IMR-90 (cell line): ENCODE measurements at regions not wholly inside any gene's neighbourhood (a gene's known extent, or its start where the extent isn't known, plus 50 kb on each side); places are given as distances from the start of the nearest gene placed in this dataset.

Source experiments
- ATAC-seq: fragments of 200-7000 bp; cut with Tn5 transposase; 2 replicates; pipeline ENCODE4 v1.9.1; 2020; ENCODE audit warnings: low read depth, mild to moderate bottlenecking, moderate library complexity
- BruUV-seq: library from RNA; stranded (reverse); fragments of 400-500 nt; replicated peaks from 2 replicates; lab custom pipeline; 2021; lab: Mats Ljungman, UMichigan
- CTCF ChIA-PET: fragments of 300-600 bp; formaldehyde crosslinking; extraction: SDS; loops from one replicate; lab custom pipeline; 2021; ENCODE audit warnings: antibody characterized with exemption; lab: Yijun Ruan, JAX
- POLR2A ChIA-PET: fragments of 300-600 bp; sonication (Branson Sonifier 250); formaldehyde crosslinking; loops from one replicate; lab custom pipeline; 2022; ENCODE audit warnings: antibody characterized with exemption; ENCODE audit not compliant: unreplicated experiment; lab: Charles Lee
- DNase-seq: peaks from one replicate; pipeline ENCODE4 v3.0.0; 2013
- H2AFZ ChIP-seq: replicated peaks from 2 replicates; pipeline ENCODE3; 2013; ENCODE audit warnings: low read length, mild to moderate bottlenecking; ENCODE audit not compliant: poor library complexity
- H2AK5ac ChIP-seq: 2 replicates; pipeline ENCODE4 v1.6.1; 2013; ENCODE audit warnings: low read depth, low read length, inconsistent platforms
- H2AK9ac ChIP-seq: replicated peaks from 2 replicates; pipeline ENCODE3; 2013; ENCODE audit warnings: mild to moderate bottlenecking, low read depth, low read length, moderate library complexity; ENCODE audit not compliant: poor library complexity
- H2BK120ac ChIP-seq: 2 replicates; pipeline ENCODE4 v1.6.1; 2013; ENCODE audit warnings: low read depth, low read length, inconsistent platforms
- H2BK15ac ChIP-seq: 3 replicates; pipeline ENCODE4 v1.6.1; 2013; ENCODE audit warnings: low read depth, low read length, inconsistent platforms
- H2BK20ac ChIP-seq: 2 replicates; pipeline ENCODE4 v1.6.1; 2013; ENCODE audit warnings: low read depth, mild to moderate bottlenecking, inconsistent platforms, low read length, moderate library complexity
- H2BK5ac ChIP-seq: 2 replicates; pipeline ENCODE4 v1.6.1; 2013; ENCODE audit warnings: mild to moderate bottlenecking, low read depth, low read length, inconsistent platforms; ENCODE audit not compliant: poor library complexity, severe bottlenecking
- H3K14ac ChIP-seq: replicated peaks from 2 replicates; pipeline ENCODE4 v1.6.1; 2013; ENCODE audit warnings: low read depth, low read length, inconsistent platforms
- H3K18ac ChIP-seq: 2 replicates; pipeline ENCODE4 v1.6.1; 2013; ENCODE audit warnings: low read depth, low read length, control low read depth
- H3K23ac ChIP-seq: 2 replicates; pipeline ENCODE4 v1.6.1; 2013; ENCODE audit warnings: low read depth, low read length, inconsistent platforms
- H3K27ac ChIP-seq: 2 replicates; pipeline ENCODE4 v1.5.1; 2013; ENCODE audit warnings: mild to moderate bottlenecking, control low read depth, low read length; ENCODE audit not compliant: insufficient read depth
- H3K27me3 ChIP-seq: 2 replicates; pipeline ENCODE4 v1.6.1; 2013; ENCODE audit warnings: low read length; ENCODE audit not compliant: control insufficient read depth, insufficient read depth
- H3K36me3 ChIP-seq: 2 replicates; pipeline ENCODE4 v1.6.1; 2013; ENCODE audit warnings: low read length, mixed read lengths; ENCODE audit not compliant: control insufficient read depth, insufficient read depth
- H3K4ac ChIP-seq: 2 replicates; pipeline ENCODE4 v1.6.1; 2013; ENCODE audit warnings: low read depth, low read length, inconsistent platforms
- H3K4me1 ChIP-seq: 2 replicates; pipeline ENCODE4 v1.6.1; 2013; ENCODE audit warnings: low read length, mixed read lengths; ENCODE audit not compliant: control insufficient read depth, insufficient read depth
- H3K4me2 ChIP-seq: 2 replicates; pipeline ENCODE4 v1.6.1; 2013; ENCODE audit warnings: low read depth, mild to moderate bottlenecking, control low read depth, low read length, moderate library complexity
- H3K4me3 ChIP-seq: 2 replicates; pipeline ENCODE4 v1.5.1; 2013; ENCODE audit warnings: low read depth, mild to moderate bottlenecking, control low read depth, low read length, moderate library complexity; ENCODE audit not compliant: insufficient read depth
- H3K56ac ChIP-seq: 2 replicates; pipeline ENCODE4 v1.6.1; 2013; ENCODE audit warnings: low read length, inconsistent platforms; ENCODE audit not compliant: insufficient read depth; ENCODE audit errors: extremely low read depth
- H3K79me1 ChIP-seq, 2 experiments: 2 replicates each; pipeline ENCODE4 v1.6.1; 2013; ENCODE audit warnings: low read length in 2 of 2, inconsistent platforms in 1 of 2, low read depth in 1 of 2
- H3K9ac ChIP-seq: 2 replicates; pipeline ENCODE4 v1.6.1; 2013; ENCODE audit warnings: low read depth, low read length, control low read depth
- H3K9me1 ChIP-seq: 2 replicates; pipeline ENCODE4 v1.6.1; 2013; ENCODE audit warnings: low read length, inconsistent platforms; ENCODE audit not compliant: insufficient read depth
- H3K9me3 ChIP-seq: 2 replicates; pipeline ENCODE4 v1.6.1; 2013; ENCODE audit warnings: low read length; ENCODE audit not compliant: control insufficient read depth, insufficient read depth
- H4K20me1 ChIP-seq: 2 replicates; pipeline ENCODE4 v1.6.1; 2013; ENCODE audit warnings: low read length, inconsistent platforms; ENCODE audit not compliant: insufficient read depth
- H4K5ac ChIP-seq: 2 replicates; pipeline ENCODE4 v1.6.1; 2013; ENCODE audit warnings: mild to moderate bottlenecking, low read depth, low read length, control low read depth
- H4K8ac ChIP-seq, 2 experiments: 2 replicates each; pipeline ENCODE4 v1.6.1; 2013; ENCODE audit warnings: low read depth in 2 of 2, low read length in 2 of 2, control low read depth in 1 of 2, inconsistent platforms in 1 of 2
- H4K91ac ChIP-seq: 2 replicates; pipeline ENCODE4 v1.6.1; 2013; ENCODE audit warnings: low read depth, low read length, inconsistent platforms; ENCODE audit not compliant: insufficient read depth
- CEBPB ChIP-seq: IDR thresholded peaks from 2 replicates; pipeline ENCODE4 v1.6.1; 2012; ENCODE audit warnings: low read depth, low read length, improper control_type of control experiment
- ELK1 ChIP-seq: fragments of 150-350 bp; IDR thresholded peaks from 2 replicates; pipeline ENCODE4 v1.6.1; 2016; ENCODE audit warnings: low read depth, mild to moderate bottlenecking, low read length, moderate library complexity, borderline replicate concordance
- FOS ChIP-seq: fragments of 150-350 bp; IDR thresholded peaks from 2 replicates; pipeline ENCODE4 v1.6.1; 2016; ENCODE audit warnings: low read depth, low read length
- MAFK ChIP-seq: IDR thresholded peaks from 2 replicates; pipeline ENCODE4 v1.6.1; 2012; ENCODE audit warnings: low read depth, low read length, improper control_type of control experiment
- MAZ ChIP-seq: IDR thresholded peaks from 2 replicates; pipeline ENCODE4 v1.6.1; 2012; ENCODE audit warnings: low read depth, mild to moderate bottlenecking, low read length, improper control_type of control experiment, moderate library complexity, borderline replicate concordance
- MXI1 ChIP-seq: IDR thresholded peaks from 2 replicates; pipeline ENCODE4 v1.6.1; 2012; ENCODE audit warnings: low read depth, mild to moderate bottlenecking, low read length, moderate library complexity, borderline replicate concordance
- NFE2L2 ChIP-seq: fragments of 150-350 bp; IDR thresholded peaks from 2 replicates; pipeline ENCODE4 v1.6.1; 2016; ENCODE audit warnings: low read depth, mild to moderate bottlenecking, low read length
- POLR2A ChIP-seq: IDR thresholded peaks from 2 replicates; pipeline ENCODE4 v1.6.1; 2012; ENCODE audit warnings: mild to moderate bottlenecking, low read depth, low read length
- RAD21 ChIP-seq: IDR thresholded peaks from 2 replicates; pipeline ENCODE4 v1.6.1; 2012; ENCODE audit warnings: low read length, improper control_type of control experiment
- RCOR1 ChIP-seq: IDR thresholded peaks from 2 replicates; pipeline ENCODE4 v1.6.1; 2012; ENCODE audit warnings: mild to moderate bottlenecking, low read length, improper control_type of control experiment; ENCODE audit not compliant: insufficient replicate concordance
- RFX5 ChIP-seq: IDR thresholded peaks from 2 replicates; pipeline ENCODE4 v1.8.0; 2012; ENCODE audit warnings: low read depth, mild to moderate bottlenecking, low read length, moderate library complexity
- SMC3 ChIP-seq: fragments of 150-350 bp; IDR thresholded peaks from 2 replicates; pipeline ENCODE4 v1.6.1; 2016; ENCODE audit warnings: low read depth, mild to moderate bottlenecking, antibody characterized with exemption, low read length, moderate library complexity
- WGBS, 2 experiments: methylation state at CpG; one replicate each; pipeline versions ENCODE4 v1.1.5 to v1.1.7; 2013; ENCODE audit warnings: missing lambda C conversion rate in 2 of 2; ENCODE audit not compliant: insufficient read length in 1 of 2; ENCODE audit errors: extremely low coverage in 2 of 2; 5-methylcytosine and 5-hydroxymethylcytosine counted together
- dilution Hi-C: fragments of 300-500 bp; cut with HindIII; formaldehyde crosslinking; loops from one replicate; pipeline ENCODE4 v1.14.3; 2018; ENCODE audit warnings: low sequenced_read_pairs; ENCODE audit not compliant: unreplicated experiment
- in situ Hi-C: fragments of 300-500 bp; cut with MboI; formaldehyde crosslinking; loops from 3 replicates; pipeline ENCODE4 v1.14.3; 2019; ENCODE audit warnings: low sequenced_read_pairs, inconsistent platforms, mixed read lengths
- intact Hi-C: fragments of 100-400 bp; cut with micrococcal nuclease; formaldehyde crosslinking; loops from 2 replicates; pipeline ENCODE4 v1.10.0; 2022
- TF ChIP-seq, protein P1 (sequence below): fragments of 150-350 bp; IDR thresholded peaks from 2 replicates; pipeline ENCODE4 v1.6.1; 2017; ENCODE audit warnings: mild to moderate bottlenecking, antibody characterized with exemption, low read length, low read depth

DNA sequence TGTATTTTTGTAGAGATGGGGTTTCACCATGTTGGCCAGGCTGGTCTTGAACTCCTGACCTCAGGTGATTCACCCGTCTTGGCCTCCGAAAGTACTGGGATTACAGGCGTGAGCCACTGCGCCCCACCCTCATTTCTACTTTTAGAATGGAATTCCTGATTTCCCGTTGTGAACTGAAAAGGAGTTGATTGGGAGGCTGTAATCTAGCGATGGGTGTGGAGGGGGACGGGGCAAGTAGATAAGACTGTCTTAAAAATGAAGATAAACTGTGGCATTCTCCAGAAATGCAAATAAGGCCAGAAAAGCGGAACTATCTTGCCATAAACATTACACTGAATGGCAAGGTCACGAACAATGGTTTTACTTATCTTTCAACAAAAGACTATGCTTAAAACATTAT, 135.4 kb downstream of the TRIB2 start:
- in situ Hi-C loops = no loop called here
- dilution Hi-C loops = no loop called here

More for the DNA sequence above, 135.4 kb downstream of the TRIB2 start:
- Histone ChIP-seq H4K8ac (no peak overlapping the region), H2AK9ac (no peak overlapping the region), H2BK20ac (no peak overlapping the region), H2BK5ac (no peak overlapping the region), H3K4me3 (no peak overlapping the region), H3K23ac (no peak overlapping the region), H3K27ac (no peak overlapping the region), H3K9me1 (peaks cover 10% of the 10 kb centered on the region; the same call in 1 of the 2 replicates), H3K56ac (no peak overlapping the region), H3K9ac (no peak overlapping the region), H3K9me3 (no peaks in the 10 kb centered on the region), H4K5ac (no peak overlapping the region), H3K36me3 (no peaks in the 10 kb centered on the region), H3K4ac (no peak overlapping the region), H3K4me1 (peaks cover 5% of the 10 kb centered on the region; the same call in 1 of the 2 replicates), H4K91ac (no peak overlapping the region), H3K4me2 (no peak overlapping the region), H2BK15ac (no peak overlapping the region), H2AK5ac (no peak overlapping the region), H4K20me1 (no peaks in the 10 kb centered on the region), H3K18ac (no peak overlapping the region), H2AFZ (no peak overlapping the region), H3K27me3 (no peaks in the 10 kb centered on the region), H3K79me1 (no peaks in the 10 kb centered on the region), H2BK120ac (no peak overlapping the region), H3K14ac (no peak overlapping the region)
- WGBS, 2 experiments = no CpG with 5 or more reads among the region's 9 CpGs
- POLR2A ChIA-PET = no interaction called here
- intact Hi-C loops = no loop called here
- no peak for ATAC-seq
- no peak for DNase-seq
- CTCF ChIA-PET = interaction anchor here (1.2 kb wide), 1 partner anchor 31 kb away, joined by 3 read pairs; no protein-coding TSS in a partner anchor
- TF ChIP-seq MAZ = no peak
- no peak for TF ChIP-seq FOS
- TF ChIP-seq MXI1 = no peak
- no peak for TF ChIP-seq NFE2L2
- TF ChIP-seq RFX5 = no peak
- TF ChIP-seq RCOR1 = no peak
- TF ChIP-seq SMC3 = no peak
- TF ChIP-seq CEBPB = no peak
- TF ChIP-seq POLR2A = no peak
- TF ChIP-seq RAD21 = no peak
- no peak for TF ChIP-seq MAFK
- TF ChIP-seq, protein P1, sequence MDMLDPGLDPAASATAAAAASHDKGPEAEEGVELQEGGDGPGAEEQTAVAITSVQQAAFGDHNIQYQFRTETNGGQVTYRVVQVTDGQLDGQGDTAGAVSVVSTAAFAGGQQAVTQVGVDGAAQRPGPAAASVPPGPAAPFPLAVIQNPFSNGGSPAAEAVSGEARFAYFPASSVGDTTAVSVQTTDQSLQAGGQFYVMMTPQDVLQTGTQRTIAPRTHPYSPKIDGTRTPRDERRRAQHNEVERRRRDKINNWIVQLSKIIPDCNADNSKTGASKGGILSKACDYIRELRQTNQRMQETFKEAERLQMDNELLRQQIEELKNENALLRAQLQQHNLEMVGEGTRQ = no peak
- no peak for TF ChIP-seq ELK1
- no TSS peak for BruUV-seq
